Activated T-helper 2 cell treated with anti-CD3 and anti-CD28 coated beads, Interferon-gamma antibody, Interleukin-2, Interleukin-4, amounts not matched to agents 10 μg/mL and 5 μg/mL and 100 μg/mL, durations not matched to agents 14 hours and 24 hours and 36 hours (primary cell): ENCODE measurements at regions not wholly inside any gene's neighbourhood (a gene's known extent, or its start where the extent isn't known, plus 50 kb on each side); places are given as distances from the start of the nearest gene placed in this dataset.

Experiments
- DNase-seq: peaks from one replicate; pipeline ENCODE4 v3.0.0; 2021; ENCODE audit warnings: low spot score
- H3K27ac Mint-ChIP-seq: one replicate; pipeline ENCODE4 v1.8.0; 2021; ENCODE audit warnings: mixed read lengths
- H3K27me3 Mint-ChIP-seq: one replicate; pipeline ENCODE4 v1.8.0; 2021; ENCODE audit warnings: low read depth, mixed read lengths
- H3K36me3 Mint-ChIP-seq: one replicate; pipeline ENCODE4 v1.8.0; 2021; ENCODE audit warnings: low read depth, mixed read lengths
- H3K4me1 Mint-ChIP-seq: one replicate; pipeline ENCODE4 v1.8.0; 2021; ENCODE audit warnings: low read depth, mixed read lengths
- H3K4me3 Mint-ChIP-seq: one replicate; pipeline ENCODE4 v1.8.0; 2021; ENCODE audit warnings: low read depth, mild to moderate bottlenecking, moderate library complexity, mixed read lengths
- H3K9me3 Mint-ChIP-seq: one replicate; pipeline ENCODE4 v1.8.0; 2021; ENCODE audit warnings: mixed read lengths
- intact Hi-C: fragments of 100-400 bp; cut with micrococcal nuclease; formaldehyde crosslinking; loops from one replicate; pipeline ENCODE4 v1.15.1; 2023

GRCh38 chrX:69357317-69357716 lies 146.8 kb upstream of the NALF2 start:
- H3K9me3 Mint-ChIP-seq = no peaks in the 10 kb centered on the region
- no peak overlapping the region for H3K4me3 Mint-ChIP-seq
- no peaks in the 10 kb centered on the region for H3K36me3 Mint-ChIP-seq
- DNase-seq = no peak
- no peak overlapping the region for H3K27ac Mint-ChIP-seq
- no peaks in the 10 kb centered on the region for H3K27me3 Mint-ChIP-seq
- no peaks in the 10 kb centered on the region for H3K4me1 Mint-ChIP-seq
- intact Hi-C loops = no loop called here

- Mint-ChIP-seq H3K9me3 (no peaks in the 10 kb centered on the region), H3K36me3 (no peaks in the 10 kb centered on the region), H3K27me3 (no peaks in the 10 kb centered on the region), H3K27ac (no peak overlapping the region), H3K4me3 (no peak overlapping the region), H3K4me1 (no peaks in the 10 kb centered on the region)
- intact Hi-C loops = no loop called here
- no peak for DNase-seq
Observed at GRCh38 chrX:69324851-69325250, 159.6 kb upstream of the PJA1 start.

DNA sequence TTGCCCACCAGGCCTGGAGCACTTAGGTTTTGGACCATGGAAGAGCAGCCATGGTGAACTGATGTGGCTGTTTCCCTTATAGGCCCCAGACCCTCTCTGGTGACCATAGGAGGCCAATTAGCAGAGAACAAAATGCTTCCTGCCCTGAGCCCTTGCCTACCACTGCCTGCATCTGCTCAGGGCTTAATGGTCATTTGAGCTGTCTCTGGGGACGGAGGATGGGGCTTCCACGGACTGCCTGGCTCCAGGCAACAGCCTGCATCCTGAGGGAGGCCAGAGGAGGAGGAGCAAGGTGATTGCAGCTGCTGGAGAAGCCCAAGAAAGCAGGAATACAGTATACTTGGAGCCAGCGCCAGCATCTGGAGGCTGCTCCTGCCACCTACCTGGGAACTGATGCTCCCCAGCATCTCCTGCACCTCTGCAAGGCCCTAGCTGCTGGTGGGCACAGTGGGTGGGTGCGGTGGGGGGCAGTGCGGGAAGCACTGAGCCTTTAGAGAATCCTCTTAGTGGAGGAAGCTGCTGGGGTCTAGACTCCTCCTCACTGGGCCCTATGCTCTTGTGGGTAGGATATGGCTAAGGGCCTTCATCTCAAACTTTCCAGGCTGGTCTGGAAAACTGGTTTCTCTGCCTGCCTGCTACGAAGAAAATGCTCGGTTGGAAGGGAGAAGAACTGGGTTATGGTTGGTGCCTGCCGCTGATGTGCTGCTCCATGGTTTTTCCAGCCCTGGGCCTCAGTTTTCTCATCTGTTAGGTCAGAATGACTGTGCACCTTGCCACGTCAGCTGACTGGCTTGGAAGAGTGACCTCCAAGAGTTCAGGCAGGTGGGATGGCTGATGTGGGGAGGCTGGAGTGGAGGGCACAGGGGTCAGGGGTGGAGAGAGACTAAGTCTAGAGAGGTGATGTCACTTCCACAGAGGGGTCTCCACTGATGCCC lies 158.8 kb upstream of the PJA1 start:
- Mint-ChIP-seq H3K4me1 (no peaks in the 10 kb centered on the region), H3K27ac (no peak overlapping the region), H3K36me3 (no peaks in the 10 kb centered on the region), H3K9me3 (no peaks in the 10 kb centered on the region), H3K27me3 (no peaks in the 10 kb centered on the region), H3K4me3 (no peak overlapping the region)
- DNase-seq = no peak
- intact Hi-C loops = no loop called here

DNA sequence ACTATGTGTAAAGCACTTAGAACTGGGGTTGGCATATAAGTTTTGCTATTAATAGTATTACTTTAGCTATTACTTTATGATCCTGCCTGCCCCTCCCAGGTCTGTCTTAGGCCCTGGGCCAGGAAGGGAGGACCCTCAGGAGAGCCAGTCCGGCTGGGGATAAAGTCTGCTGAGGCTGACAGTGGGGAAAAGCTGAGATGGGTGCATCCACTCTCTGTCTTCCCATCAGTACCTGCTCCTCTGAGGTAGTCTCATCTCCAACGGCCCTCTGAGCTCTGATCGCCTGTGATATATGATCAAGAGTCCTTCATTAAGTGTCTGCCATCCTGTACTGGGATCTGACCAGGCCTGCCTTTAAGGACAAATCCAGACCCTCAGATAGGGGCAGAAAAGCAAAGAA lies 156.5 kb upstream of the PJA1 start:
- H3K9me3 Mint-ChIP-seq = no peaks in the 10 kb centered on the region
- no peak overlapping the region for H3K4me3 Mint-ChIP-seq
- H3K27me3 Mint-ChIP-seq = no peaks in the 10 kb centered on the region

GRCh38 chrX:69321006-69321655 lies 155.9 kb upstream of the PJA1 start:
- H3K27me3 Mint-ChIP-seq = no peaks in the 10 kb centered on the region
- DNase-seq = no peak
- H3K36me3 Mint-ChIP-seq = no peaks in the 10 kb centered on the region
- intact Hi-C loops = no loop called here
- no peaks in the 10 kb centered on the region for H3K9me3 Mint-ChIP-seq
- H3K27ac Mint-ChIP-seq = no peak overlapping the region
- H3K4me3 Mint-ChIP-seq = no peak overlapping the region
- H3K4me1 Mint-ChIP-seq = no peaks in the 10 kb centered on the region

More for the DNA sequence above, 156.5 kb upstream of the PJA1 start:
- H3K27ac Mint-ChIP-seq = no peak overlapping the region
- intact Hi-C loops = no loop called here
- H3K4me1 Mint-ChIP-seq = no peaks in the 10 kb centered on the region
- no peaks in the 10 kb centered on the region for H3K36me3 Mint-ChIP-seq
- no peak for DNase-seq

- no peaks in the 10 kb centered on the region for H3K4me1 Mint-ChIP-seq
- H3K36me3 Mint-ChIP-seq = no peaks in the 10 kb centered on the region
- H3K4me3 Mint-ChIP-seq = no peak overlapping the region
- no peaks in the 10 kb centered on the region for H3K27me3 Mint-ChIP-seq
- intact Hi-C loops = no loop called here
- H3K27ac Mint-ChIP-seq = no peak overlapping the region
- DNase-seq = no peak
- H3K9me3 Mint-ChIP-seq = no peaks in the 10 kb centered on the region
Observed at GRCh38 chrX:69320116-69320515, 154.9 kb upstream of the PJA1 start.

- Mint-ChIP-seq H3K27me3 (no peaks in the 10 kb centered on the region), H3K4me1 (no peaks in the 10 kb centered on the region), H3K4me3 (no peak overlapping the region), H3K36me3 (no peaks in the 10 kb centered on the region), H3K27ac (no peak overlapping the region), H3K9me3 (no peaks in the 10 kb centered on the region)
- no peak for DNase-seq
- intact Hi-C loops = no loop called here
Observed at GRCh38 chrX:69319376-69319775, 154.1 kb upstream of the PJA1 start.

DNA sequence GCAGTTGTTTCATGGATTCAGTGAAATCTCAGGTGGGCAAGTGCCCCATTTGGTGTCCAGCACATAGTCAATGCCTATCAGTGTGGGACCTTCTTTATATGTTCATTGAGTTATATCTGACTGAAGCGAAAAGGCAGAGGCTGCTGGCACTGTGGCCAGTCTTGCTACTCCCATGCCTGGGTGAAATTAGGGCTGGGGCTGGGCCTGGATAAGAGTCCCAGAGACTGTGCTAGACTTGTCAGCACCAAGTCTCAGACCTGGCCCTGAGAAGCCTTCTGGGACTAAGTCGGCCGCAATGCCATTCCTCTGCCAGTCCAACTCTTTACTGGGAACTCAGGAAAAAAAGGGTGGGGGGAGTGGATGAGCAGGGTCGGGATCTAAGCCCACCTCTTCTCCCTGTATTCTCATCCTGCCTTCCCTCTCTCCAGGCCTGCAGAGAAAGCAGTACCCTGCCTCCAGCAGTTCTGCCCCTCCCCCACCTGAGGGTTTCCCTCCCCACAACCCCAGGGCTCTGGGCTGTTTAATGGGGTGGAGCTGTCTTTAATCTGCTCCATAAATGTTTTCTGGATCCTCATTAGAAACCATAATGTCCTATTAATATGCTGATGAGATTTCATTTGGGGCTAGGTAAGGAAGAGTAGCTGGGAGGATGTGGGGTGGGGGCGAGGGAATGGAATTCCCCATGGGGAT lies 153.5 kb upstream of the PJA1 start:
- Mint-ChIP-seq H3K36me3 (no peaks in the 10 kb centered on the region), H3K9me3 (no peaks in the 10 kb centered on the region), H3K4me1 (no peaks in the 10 kb centered on the region), H3K27ac (no peak overlapping the region), H3K27me3 (no peaks in the 10 kb centered on the region), H3K4me3 (no peak overlapping the region)
- no peak for DNase-seq
- intact Hi-C loops = no loop called here

GRCh38 chrX:69317721-69318120 lies 152.5 kb upstream of the PJA1 start:
- no peak for DNase-seq
- Mint-ChIP-seq H3K27ac (no peak overlapping the region), H3K4me1 (no peaks in the 10 kb centered on the region), H3K36me3 (no peaks in the 10 kb centered on the region), H3K27me3 (no peaks in the 10 kb centered on the region), H3K9me3 (no peaks in the 10 kb centered on the region), H3K4me3 (no peak overlapping the region)
- intact Hi-C loops = no loop called here

- no peaks in the 10 kb centered on the region for H3K4me1 Mint-ChIP-seq
- intact Hi-C loops = no loop called here
- DNase-seq = no peak
- H3K9me3 Mint-ChIP-seq = no peaks in the 10 kb centered on the region
- no peaks in the 10 kb centered on the region for H3K27me3 Mint-ChIP-seq
- no peak overlapping the region for H3K4me3 Mint-ChIP-seq
- no peak overlapping the region for H3K27ac Mint-ChIP-seq
- no peaks in the 10 kb centered on the region for H3K36me3 Mint-ChIP-seq
Observed at GRCh38 chrX:69314436-69315348, 149.4 kb upstream of the PJA1 start.

DNA sequence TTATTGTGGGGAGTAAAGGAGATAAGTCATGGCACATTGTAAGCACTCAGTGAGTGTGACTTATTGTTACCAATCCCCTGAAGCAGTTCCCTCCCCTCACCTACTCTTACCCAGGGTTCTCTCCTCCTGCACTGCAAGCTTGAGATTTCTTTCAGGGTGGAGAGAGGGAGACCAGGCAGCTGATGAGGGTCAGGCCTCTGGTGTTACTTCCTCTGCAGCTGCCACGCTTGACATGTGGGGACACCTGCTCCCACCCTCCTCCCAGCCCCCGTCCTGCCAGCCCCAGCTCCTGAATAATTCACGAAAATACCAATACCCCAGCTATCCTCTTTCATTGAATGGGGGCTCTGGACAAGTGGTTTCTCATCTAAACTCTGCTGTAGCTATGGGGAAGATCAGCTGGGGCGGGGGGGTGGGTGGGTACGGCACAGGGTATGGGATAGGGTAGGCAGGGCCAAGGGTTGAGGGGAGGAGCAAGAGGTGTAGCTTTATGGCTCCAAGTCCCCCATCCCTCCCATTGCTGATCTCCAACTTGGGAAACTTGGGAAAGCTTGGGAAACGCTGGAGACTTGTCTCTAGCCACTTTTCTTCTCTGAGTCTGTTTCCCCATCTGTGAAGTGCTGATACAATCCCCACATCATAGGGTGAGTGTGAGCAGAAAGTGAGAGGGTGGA lies 148.5 kb upstream of the PJA1 start:
- no peak for DNase-seq
- Mint-ChIP-seq H3K27ac (no peak overlapping the region), H3K4me1 (no peaks in the 10 kb centered on the region), H3K36me3 (no peaks in the 10 kb centered on the region), H3K9me3 (no peaks in the 10 kb centered on the region), H3K27me3 (no peaks in the 10 kb centered on the region), H3K4me3 (no peak overlapping the region)
- intact Hi-C loops = no loop called here
